ENCODE measurements at regions not wholly inside any gene's neighbourhood (a gene's known extent, or its start where the extent isn't known, plus 50 kb on each side); places are given as distances from the start of the nearest gene placed in this dataset.

DNA sequence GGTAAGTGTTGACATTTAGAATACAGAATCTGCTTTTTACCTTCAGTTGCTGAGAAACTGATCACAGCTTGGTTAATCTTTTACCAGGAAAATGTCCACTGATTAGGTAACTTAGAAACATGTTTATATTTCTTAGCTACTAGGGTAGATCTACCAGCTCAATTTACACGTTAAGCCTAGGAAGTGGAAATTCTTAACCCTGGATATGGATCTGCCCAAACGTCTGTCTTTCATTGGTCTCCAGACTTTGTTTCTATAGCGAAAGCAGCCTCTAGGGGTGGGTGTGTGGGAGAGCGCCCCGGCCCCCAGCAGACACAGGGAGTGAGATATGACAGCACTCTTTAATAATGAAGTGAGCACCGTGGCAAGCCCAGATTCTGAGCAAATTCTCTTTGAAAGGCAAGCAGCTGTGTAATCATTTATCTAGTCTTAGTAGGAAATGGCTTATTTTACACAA is 141.6 kb upstream of the ZNF608 start:
- TF ChIP-seq, protein P1, sequence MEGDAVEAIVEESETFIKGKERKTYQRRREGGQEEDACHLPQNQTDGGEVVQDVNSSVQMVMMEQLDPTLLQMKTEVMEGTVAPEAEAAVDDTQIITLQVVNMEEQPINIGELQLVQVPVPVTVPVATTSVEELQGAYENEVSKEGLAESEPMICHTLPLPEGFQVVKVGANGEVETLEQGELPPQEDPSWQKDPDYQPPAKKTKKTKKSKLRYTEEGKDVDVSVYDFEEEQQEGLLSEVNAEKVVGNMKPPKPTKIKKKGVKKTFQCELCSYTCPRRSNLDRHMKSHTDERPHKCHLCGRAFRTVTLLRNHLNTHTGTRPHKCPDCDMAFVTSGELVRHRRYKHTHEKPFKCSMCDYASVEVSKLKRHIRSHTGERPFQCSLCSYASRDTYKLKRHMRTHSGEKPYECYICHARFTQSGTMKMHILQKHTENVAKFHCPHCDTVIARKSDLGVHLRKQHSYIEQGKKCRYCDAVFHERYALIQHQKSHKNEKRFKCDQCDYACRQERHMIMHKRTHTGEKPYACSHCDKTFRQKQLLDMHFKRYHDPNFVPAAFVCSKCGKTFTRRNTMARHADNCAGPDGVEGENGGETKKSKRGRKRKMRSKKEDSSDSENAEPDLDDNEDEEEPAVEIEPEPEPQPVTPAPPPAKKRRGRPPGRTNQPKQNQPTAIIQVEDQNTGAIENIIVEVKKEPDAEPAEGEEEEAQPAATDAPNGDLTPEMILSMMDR (IDR thresholded peaks at IDR 0.05) = no peak
- TF ChIP-seq EP300 (IDR thresholded peaks at IDR 0.05) = no peak

Data from tibial nerve (tissue), 4 donors.